Activated CD4-positive, alpha-beta T cell treated with anti-CD3 and anti-CD28 coated beads, Interleukin-2, Interleukin-6, amounts not matched to agents 100 ng/mL and 50 ng/mL, durations not matched to agents 16 hours and 8 hours (primary cell): ENCODE measurements at regions not wholly inside any gene's neighbourhood (a gene's known extent, or its start where the extent isn't known, plus 50 kb on each side); places are given as distances from the start of the nearest gene placed in this dataset.
"Not testable (repeated sequence)": the region's sequence is repeated elsewhere in the genome, so short reads cannot be mapped to it uniquely, and the experiment has no call there.

Source experiments
- DNase-seq: peaks from one replicate; pipeline ENCODE4 v3.0.0-alpha.2; 2020

- DNase-seq: no peak
Measured at GRCh38 chr5:60546207-60546606, 153.8 kb downstream of the DEPDC1B start.

DNA sequence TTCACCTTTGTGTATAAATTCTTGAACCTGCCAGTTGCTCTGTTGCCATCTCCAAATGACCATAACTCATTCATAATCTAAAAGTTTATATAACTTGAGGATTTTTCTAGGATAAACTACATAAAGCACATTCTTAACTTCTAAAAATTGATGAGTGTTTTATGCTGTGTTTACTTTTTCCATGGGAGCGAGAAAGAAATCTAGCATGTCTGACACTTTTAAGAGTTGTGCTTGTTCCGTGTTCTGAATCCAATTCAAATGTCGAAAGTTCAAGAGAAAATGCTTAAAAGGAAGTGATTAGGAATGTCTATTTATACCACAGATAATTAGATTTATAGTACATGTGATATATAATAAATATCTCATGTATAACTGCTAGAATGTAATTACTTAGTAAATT, 154.4 kb downstream of the DEPDC1B start:
- DNase-seq: no peak

DNA sequence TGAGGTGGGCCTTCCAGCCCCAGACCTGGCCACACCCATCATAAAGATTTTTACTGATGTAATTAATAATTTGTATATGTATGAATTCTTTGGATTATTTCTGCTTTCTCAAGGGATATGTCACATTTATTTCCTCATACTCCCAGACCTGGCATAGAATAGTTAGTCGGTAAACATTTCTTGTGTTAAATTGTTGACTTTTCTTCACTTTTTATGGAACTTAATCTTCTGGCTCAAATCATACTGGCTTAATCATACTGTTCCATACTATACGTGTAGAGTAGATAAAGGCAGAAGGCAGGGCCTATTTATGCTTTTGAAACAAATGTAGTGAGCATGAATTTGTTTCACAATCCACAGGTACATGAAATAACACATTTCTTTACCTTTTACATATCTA, 155.8 kb downstream of the DEPDC1B start:
- no peak for DNase-seq

DNA sequence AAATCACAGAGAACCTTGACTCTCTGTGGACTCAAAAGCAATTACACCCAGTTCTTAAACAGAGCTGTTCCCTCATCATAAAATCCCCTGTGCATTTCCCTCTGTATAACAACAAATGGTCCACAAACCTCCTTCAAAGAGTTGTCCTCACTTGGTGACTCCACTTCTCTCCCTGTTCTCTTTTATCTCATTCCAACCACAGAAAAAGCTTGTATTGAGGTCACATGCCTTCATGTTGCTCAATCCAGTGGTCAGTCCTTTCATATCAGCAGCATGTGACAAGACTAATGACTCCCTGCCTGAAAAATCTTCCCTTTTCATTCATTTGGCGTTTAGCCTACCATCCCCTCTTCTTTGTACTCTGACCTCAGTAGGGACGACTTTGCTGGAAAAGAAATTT, 158.0 kb downstream of the DEPDC1B start:
- DNase-seq: no peak

DNA sequence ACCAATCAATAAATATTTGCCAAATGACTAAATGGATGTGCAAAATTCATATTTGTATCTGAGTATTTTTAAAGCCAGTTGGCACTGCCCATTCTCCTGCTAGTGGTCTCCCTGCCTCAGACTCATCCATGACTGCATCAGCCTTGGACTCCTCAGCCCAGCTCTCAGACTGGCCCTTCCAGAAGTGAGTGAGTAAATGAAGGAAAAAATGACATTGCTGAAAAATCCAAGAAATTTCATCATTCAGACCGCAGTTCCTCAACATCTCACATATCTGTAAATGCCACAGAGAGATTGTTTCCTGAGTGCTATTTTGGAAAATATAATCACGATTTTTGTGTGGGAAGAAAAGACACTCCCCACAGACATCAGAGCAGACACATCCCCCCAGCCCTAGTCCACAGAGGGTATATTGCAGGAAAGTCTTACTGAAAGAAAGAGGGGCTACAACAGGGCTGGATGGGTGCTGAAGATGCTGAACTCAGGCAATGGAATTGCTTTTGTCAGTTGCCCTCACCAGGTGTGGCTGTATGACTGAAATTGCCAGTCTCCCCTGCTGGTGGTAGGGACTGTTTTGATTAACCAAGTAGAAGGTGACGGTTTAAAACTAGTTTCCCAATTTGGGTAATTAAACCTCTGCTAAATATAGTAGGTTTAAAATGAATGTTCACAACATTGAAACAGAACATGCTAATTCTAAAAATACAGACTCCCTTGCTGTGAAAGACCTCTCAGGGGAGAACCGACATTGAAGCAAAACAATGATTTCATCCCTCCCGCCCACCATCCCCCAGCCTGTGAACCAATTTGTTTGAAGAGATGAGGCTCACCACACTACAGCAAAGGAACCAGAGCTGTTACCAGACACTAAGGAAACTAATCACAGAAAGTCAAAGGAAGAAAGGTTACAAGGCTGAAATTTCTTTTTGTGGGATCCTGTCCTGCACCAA, 158.8 kb downstream of the DEPDC1B start:
- DNase-seq: no peak

DNA sequence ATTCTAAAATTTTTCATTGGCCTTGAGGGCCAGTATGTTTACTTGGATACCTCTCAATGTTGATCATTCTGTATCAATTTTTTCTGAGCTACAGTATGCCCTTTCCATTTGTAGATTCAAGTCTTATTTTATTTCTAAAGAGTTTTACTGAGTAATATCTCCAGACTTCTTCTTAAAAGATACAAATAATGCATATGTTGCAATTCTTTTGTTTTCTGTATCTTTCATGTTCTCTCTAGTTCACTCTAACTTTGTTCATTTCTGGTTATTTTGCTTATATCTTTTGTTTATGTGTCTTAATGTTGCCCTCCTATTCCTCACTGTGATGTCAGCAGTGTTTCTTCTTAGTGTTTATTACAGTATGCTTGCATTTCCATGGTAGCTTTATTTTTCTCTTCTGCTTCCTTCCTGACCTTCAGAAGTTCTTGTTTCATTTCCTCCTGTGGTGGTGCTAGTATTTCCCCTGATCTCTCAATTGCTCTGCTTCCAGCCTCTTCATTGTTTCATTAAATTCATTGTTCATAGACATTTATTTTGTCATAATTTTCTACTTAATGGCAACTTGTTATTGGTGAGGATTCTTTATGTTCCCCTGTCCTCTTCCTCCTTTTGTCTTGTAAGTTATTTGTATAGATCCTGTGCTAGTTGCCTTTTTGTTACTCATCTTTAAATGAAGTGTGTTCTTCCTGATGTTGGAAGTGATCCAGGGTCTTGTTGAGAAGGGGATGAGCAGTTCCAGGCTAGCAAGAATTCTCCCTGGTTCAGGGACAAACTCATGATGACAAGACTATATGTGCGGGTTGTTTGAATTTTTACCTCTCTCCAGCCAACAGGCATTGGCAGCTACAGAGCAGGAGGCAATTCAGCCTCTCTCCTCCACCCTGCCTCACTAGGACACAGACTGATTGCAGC, 160.8 kb downstream of the DEPDC1B start:
- no peak for DNase-seq

- no peak for DNase-seq
Measured at GRCh38 chr5:60538426-60538825, 161.5 kb downstream of the DEPDC1B start.

- no peak for DNase-seq
Measured at GRCh38 chr5:60535951-60536350, 164.0 kb downstream of the DEPDC1B start.

DNA sequence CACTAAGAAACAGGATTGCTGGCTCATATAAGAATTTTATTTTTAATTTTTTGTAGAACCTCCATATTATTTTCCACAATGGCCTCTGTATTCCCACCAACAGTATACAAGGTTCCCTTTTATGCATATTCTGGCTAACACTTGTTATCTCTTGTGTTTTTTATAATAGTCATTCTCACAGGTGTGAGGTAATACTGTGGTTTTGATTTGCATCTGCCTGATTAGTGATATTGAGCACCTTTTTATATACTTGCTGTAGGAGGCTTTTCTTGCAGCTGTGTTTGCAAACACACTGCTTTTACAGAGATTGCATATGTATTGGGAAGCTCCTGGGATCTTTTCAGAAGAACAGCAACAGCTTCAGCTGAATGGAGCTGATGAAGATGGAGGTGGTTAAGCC, 164.8 kb downstream of the DEPDC1B start:
- DNase-seq: no peak

- DNase-seq: no peak
Measured at GRCh38 chr5:60533789-60534188, 166.2 kb downstream of the DEPDC1B start.

GRCh38 chr5:60532796-60533195, 167.2 kb downstream of the DEPDC1B start:
- DNase-seq: not testable (repeated sequence)

DNA sequence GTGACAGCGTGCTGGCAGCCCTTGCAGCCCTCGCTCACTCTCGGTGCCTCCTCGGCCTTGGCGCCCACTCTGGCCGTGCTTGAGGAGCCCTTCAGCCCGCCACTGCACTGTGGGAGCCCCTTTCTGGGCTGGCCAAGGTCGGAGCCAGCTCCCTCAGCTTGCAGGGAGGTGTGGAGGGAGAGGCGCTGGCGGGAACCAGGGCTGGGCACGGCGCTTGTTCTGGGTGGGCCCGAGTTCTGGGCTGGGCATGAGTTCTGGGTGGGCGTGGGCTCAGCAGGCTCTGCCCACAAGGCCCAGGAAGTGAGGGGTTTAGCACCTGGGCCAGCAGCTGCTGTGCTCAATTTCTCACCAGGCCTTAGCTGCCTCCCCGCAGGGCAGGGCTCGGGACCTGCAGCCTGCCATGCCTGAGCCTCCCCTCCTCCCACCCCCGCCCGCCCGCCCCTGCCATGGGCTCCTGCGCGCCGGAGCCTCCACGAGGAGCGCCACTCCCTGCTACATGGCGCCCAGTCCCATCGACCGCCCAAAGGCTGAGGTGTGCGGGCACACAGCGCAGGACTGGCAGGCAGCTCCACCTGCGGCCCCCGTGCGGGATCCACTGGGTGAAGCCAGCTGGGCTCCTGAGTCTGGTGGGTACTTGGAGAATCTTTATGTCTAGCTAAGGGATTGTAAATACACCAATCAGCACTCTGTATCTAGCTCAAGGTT, 169.7 kb downstream of the DEPDC1B start:
- DNase-seq: not testable (repeated sequence)

DNA sequence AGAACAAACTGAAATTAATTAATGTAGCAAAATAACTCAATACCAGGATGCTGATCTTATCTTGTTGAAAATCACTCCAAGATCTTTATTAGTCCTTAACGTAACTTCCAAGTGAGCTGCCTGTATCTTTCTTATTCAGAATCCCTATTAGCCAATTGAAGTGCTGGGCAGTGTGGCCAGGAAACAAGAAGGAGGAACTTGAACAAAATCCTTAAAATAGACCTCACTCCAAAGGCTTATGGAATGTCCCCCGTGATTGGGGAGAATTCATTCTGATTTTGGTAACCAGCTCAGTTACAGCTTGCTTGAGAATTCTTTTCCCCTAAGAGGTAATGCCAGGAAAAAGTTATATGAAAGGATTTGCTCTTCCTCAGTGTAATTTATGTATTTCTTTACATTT, 171.0 kb downstream of the DEPDC1B start:
- DNase-seq: no peak

DNA sequence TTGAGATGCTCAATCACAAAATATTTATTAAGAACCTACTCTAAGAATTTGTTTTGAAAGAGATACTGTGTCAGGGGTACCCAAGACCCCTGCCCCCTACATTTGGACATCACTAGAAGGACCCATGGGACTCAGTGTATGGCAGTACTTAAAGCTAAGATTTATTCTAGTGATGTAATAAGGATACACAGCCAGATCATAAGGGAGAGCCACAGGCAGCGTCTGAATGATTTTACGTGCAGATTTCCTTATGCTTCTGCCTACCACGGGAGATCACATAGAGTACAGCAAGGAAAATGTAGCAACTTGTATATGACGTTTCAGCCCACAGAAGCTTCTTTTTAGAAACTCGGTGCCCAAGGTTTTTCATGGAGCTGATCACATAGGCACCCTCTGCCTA, 172.9 kb downstream of the DEPDC1B start:
- DNase-seq: no peak

DNA sequence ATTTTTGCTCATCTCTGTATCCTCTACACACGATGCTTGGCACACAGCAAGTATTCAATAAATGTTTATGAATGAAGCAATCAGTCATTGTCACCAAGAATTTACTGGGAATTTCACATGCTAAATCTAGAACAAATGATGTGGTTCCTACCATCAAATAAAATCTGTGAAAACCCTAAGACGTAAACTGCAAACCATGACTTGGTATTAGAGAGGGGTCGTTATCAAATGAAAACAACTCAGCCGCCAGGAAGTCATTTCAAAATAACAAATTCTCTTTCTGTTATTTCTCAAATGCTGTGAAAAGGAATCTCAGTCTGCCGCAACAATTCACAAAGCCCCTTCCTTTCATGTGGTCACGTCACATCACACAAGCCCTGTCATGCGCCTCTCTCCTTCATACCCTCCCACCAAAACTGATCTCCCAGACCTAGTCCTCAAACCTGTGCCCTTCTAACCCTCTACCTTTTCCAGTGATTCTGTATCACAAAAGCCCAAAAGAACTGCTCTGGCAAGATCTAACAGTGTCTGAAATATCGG, 173.6 kb downstream of the DEPDC1B start:
- DNase-seq: no peak

GRCh38 chr5:60522292-60522905, 177.6 kb downstream of the DEPDC1B start:
- peak; percentile 7 for DNase-seq

- no peak for DNase-seq
Measured at GRCh38 chr5:60521376-60522291, 178.3 kb downstream of the DEPDC1B start.

GRCh38 chr5:60520451-60521227, 179.3 kb downstream of the DEPDC1B start:
- no peak for DNase-seq

- DNase-seq: no peak
Measured at GRCh38 chr5:60519372-60519771, 180.6 kb downstream of the DEPDC1B start.

- DNase-seq: no peak
Measured at GRCh38 chr5:60517850-60518249, 182.1 kb downstream of the DEPDC1B start.
